GM21447 (cell line): ENCODE measurements at regions not wholly inside any gene's neighbourhood (a gene's known extent, or its start where the extent isn't known, plus 50 kb on each side); places are given as distances from the start of the nearest gene placed in this dataset.
"Not testable (repeated sequence)": the region's sequence is repeated elsewhere in the genome, so short reads cannot be mapped to it uniquely, and the experiment has no call there.

ENCODE experiments used
- ATAC-seq: cut with Tn5 transposase; IDR thresholded peaks from one replicate; pipeline ENCODE4 v1.9.1; 2021; ENCODE audit not compliant: unreplicated experiment

- ATAC-seq: no peak
Observed at GRCh38 chr2:203585516-203585915, 50.4 kb upstream of the RAPH1 start.

- ATAC-seq: no peak
Observed at GRCh38 chr2:203586206-203586605, 51.1 kb upstream of the RAPH1 start.

- ATAC-seq: no peak
Observed at GRCh38 chr2:203586696-203587095, 51.6 kb upstream of the RAPH1 start.

- no peak for ATAC-seq
Observed at GRCh38 chr2:203590496-203590895, 55.4 kb upstream of the RAPH1 start.

- no peak for ATAC-seq
Observed at GRCh38 chr2:203591642-203592041, 56.5 kb upstream of the RAPH1 start.

GRCh38 chr2:203592470-203592869, 57.4 kb upstream of the RAPH1 start:
- no peak for ATAC-seq

GRCh38 chr2:203594541-203594940, 59.4 kb upstream of the RAPH1 start:
- ATAC-seq: no peak

GRCh38 chr2:203596183-203596582, 61.1 kb upstream of the RAPH1 start:
- no peak for ATAC-seq

GRCh38 chr2:203599509-203599908, 64.4 kb upstream of the RAPH1 start:
- peak; percentile 59 for ATAC-seq

- no peak for ATAC-seq
Observed at GRCh38 chr2:203600286-203600685, 65.2 kb upstream of the RAPH1 start.

GRCh38 chr2:203603456-203604389, 68.6 kb upstream of the RAPH1 start:
- ATAC-seq: no peak

GRCh38 chr2:203605302-203605701, 70.2 kb upstream of the RAPH1 start:
- ATAC-seq: no peak

- no peak for ATAC-seq
Observed at GRCh38 chr2:203606051-203606450, 71.0 kb upstream of the RAPH1 start.

GRCh38 chr2:203610558-203610957, 75.5 kb upstream of the RAPH1 start:
- ATAC-seq: no peak

GRCh38 chr2:203612246-203612645, 77.1 kb upstream of the RAPH1 start:
- no peak for ATAC-seq

- no peak for ATAC-seq
Observed at GRCh38 chr2:203619267-203619878, 84.3 kb upstream of the RAPH1 start.

GRCh38 chr2:203621981-203622515, 84.4 kb upstream of the CD28 start:
- no peak for ATAC-seq

- no peak for ATAC-seq
Observed at GRCh38 chr2:203623096-203623495, 83.3 kb upstream of the CD28 start.

- no peak for ATAC-seq
Observed at GRCh38 chr2:203623661-203624060, 82.8 kb upstream of the CD28 start.

- no peak for ATAC-seq
Observed at GRCh38 chr2:203625701-203626100, 80.7 kb upstream of the CD28 start.

- not testable (repeated sequence) for ATAC-seq
Observed at GRCh38 chr2:203626247-203626646, 80.2 kb upstream of the CD28 start.
